Natural killer cell treated with Interleukin-12 subunit alpha and Interleukin-12 subunit beta and Interleukin-15 and Interleukin-18, amount 100 ng/mL, for 72 hours (primary cell): ENCODE measurements at regions not wholly inside any gene's neighbourhood (a gene's known extent, or its start where the extent isn't known, plus 50 kb on each side); places are given as distances from the start of the nearest gene placed in this dataset.
"Not testable (repeated sequence)": the region's sequence is repeated elsewhere in the genome, so short reads cannot be mapped to it uniquely, and the experiment has no call there.

ENCODE experiments used
- ATAC-seq, 2 donors: fragments of 150-1000 bp; cut with Tn5 transposase in 1 of 2; sonication (Bioruptor Pico), chemical (Tn5 transposase) in 1 of 2; 2 replicates each; pipeline ENCODE4 v1.10.0; 2021
- DNase-seq: peaks from one replicate; pipeline ENCODE4 v3.0.0; 2022; ENCODE audit warnings: low spot score
- H3K27ac Mint-ChIP-seq, 2 donors: 1 replicate in 1 of 2; 2 replicates in 1 of 2; pipeline ENCODE4 v1.8.0; 2022; ENCODE audit warnings: mixed read lengths in 2 of 2, mild to moderate bottlenecking in 1 of 2, moderate library complexity in 1 of 2
- H3K27me3 Mint-ChIP-seq, 2 donors: 1 replicate in 1 of 2; 2 replicates in 1 of 2; pipeline ENCODE4 v1.8.0; 2022; ENCODE audit warnings: mixed read lengths in 2 of 2
- H3K36me3 Mint-ChIP-seq: one replicate; pipeline ENCODE4 v1.8.0; 2022; ENCODE audit warnings: mixed read lengths
- H3K4me1 Mint-ChIP-seq, 2 donors: 1 replicate in 1 of 2; 2 replicates in 1 of 2; pipeline ENCODE4 v1.8.0; 2022; ENCODE audit warnings: low read depth in 2 of 2, mixed read lengths in 2 of 2, mild to moderate bottlenecking in 1 of 2
- H3K4me3 Mint-ChIP-seq: one replicate; pipeline ENCODE4 v1.8.0; 2022; ENCODE audit warnings: mixed read lengths
- H3K9me3 Mint-ChIP-seq: 2 replicates; pipeline ENCODE4 v1.8.0; 2022; ENCODE audit warnings: mixed read lengths

GRCh38 chr9:94175669-94176068 is 83.4 kb upstream of the ZNF169 start:
- H3K27me3 Mint-ChIP-seq: no peaks in the 10 kb centered on the region
- DNase-seq (no peak), ATAC-seq (no peak)
- peaks cover 14% of the 10 kb centered on the region for H3K36me3 Mint-ChIP-seq
- peaks cover 49 to 62% of the 10 kb centered on the region in 2 donors for H3K4me1 Mint-ChIP-seq
- peak overlapping the region; percentile 71 for H3K4me3 Mint-ChIP-seq
- no peaks in the 10 kb centered on the region for H3K9me3 Mint-ChIP-seq
- peak overlapping the region; percentile 60 to 68 for H3K27ac Mint-ChIP-seq

- Mint-ChIP-seq H3K4me3 (peak overlapping the region; percentile 58), H3K27me3 (no peaks in the 10 kb centered on the region), H3K4me1 (peaks cover 53 to 63% of the 10 kb centered on the region in 2 donors), H3K36me3 (peaks cover 14% of the 10 kb centered on the region), H3K27ac (peak overlapping the region; percentile 51 to 67), H3K9me3 (no peaks in the 10 kb centered on the region)
- ATAC-seq (peak in 1 of 2 donors; percentile 26), DNase-seq (no peak)
Observed at GRCh38 chr9:94176608-94177007, 82.5 kb upstream of the ZNF169 start.

GRCh38 chr9:94178927-94179326 is 80.2 kb upstream of the ZNF169 start:
- H3K9me3 Mint-ChIP-seq: no peaks in the 10 kb centered on the region
- no peak for DNase-seq
- H3K4me1 Mint-ChIP-seq: peaks cover 50 to 53% of the 10 kb centered on the region in 2 donors
- peak in 1 of 2 donors; percentile 49 for ATAC-seq
- H3K4me3 Mint-ChIP-seq: no peak overlapping the region
- H3K27me3 Mint-ChIP-seq: no peaks in the 10 kb centered on the region
- peak overlapping the region in 1 of 2 donors; percentile 24 for H3K27ac Mint-ChIP-seq
- H3K36me3 Mint-ChIP-seq: peaks cover 14% of the 10 kb centered on the region

GRCh38 chr9:94181408-94182181 is 77.5 kb upstream of the ZNF169 start:
- Mint-ChIP-seq H3K4me1 (peaks cover 27 to 42% of the 10 kb centered on the region in 2 donors), H3K36me3 (peaks cover 6% of the 10 kb centered on the region), H3K4me3 (no peak overlapping the region), H3K9me3 (no peaks in the 10 kb centered on the region), H3K27me3 (no peaks in the 10 kb centered on the region), H3K27ac (peak overlapping the region in 1 of 2 donors; percentile 47)
- ATAC-seq (no peak), DNase-seq (no peak)

GRCh38 chr9:94182532-94182931 is 76.6 kb upstream of the ZNF169 start:
- Mint-ChIP-seq H3K27ac (peak overlapping the region in 1 of 2 donors; percentile 47), H3K4me1 (peaks cover 21 to 40% of the 10 kb centered on the region in 2 donors), H3K27me3 (no peaks in the 10 kb centered on the region), H3K36me3 (no peaks in the 10 kb centered on the region), H3K4me3 (no peak overlapping the region), H3K9me3 (no peaks in the 10 kb centered on the region)
- DNase-seq (no peak), ATAC-seq (no peak)

GRCh38 chr9:94183240-94183999 is 75.7 kb upstream of the ZNF169 start:
- Mint-ChIP-seq H3K4me1 (peaks cover 20 to 40% of the 10 kb centered on the region in 2 donors), H3K27ac (peak overlapping the region in 1 of 2 donors; percentile 35), H3K27me3 (no peaks in the 10 kb centered on the region), H3K36me3 (no peaks in the 10 kb centered on the region), H3K9me3 (no peaks in the 10 kb centered on the region), H3K4me3 (no peak overlapping the region)
- ATAC-seq (peak in 1 of 2 donors; percentile 53), DNase-seq (no peak)

- DNase-seq (no peak), ATAC-seq (no peak)
- Mint-ChIP-seq H3K36me3 (peaks cover 18% of the 10 kb centered on the region), H3K9me3 (peaks cover 9% of the 10 kb centered on the region), H3K27ac (no peak overlapping the region), H3K4me1 (peaks cover 0 to 14% of the 10 kb centered on the region in 2 donors), H3K4me3 (no peak overlapping the region), H3K27me3 (no peaks in the 10 kb centered on the region)
Observed at GRCh38 chr9:94188246-94188645, 70.9 kb upstream of the ZNF169 start.

- peaks cover 48% of the 10 kb centered on the region for H3K36me3 Mint-ChIP-seq
- not testable (repeated sequence) for H3K27me3 Mint-ChIP-seq, DNase-seq, H3K27ac Mint-ChIP-seq, H3K4me3 Mint-ChIP-seq, ATAC-seq, H3K4me1 Mint-ChIP-seq
- peaks cover 19% of the 10 kb centered on the region for H3K9me3 Mint-ChIP-seq
Observed at GRCh38 chr9:94191706-94192105, 67.4 kb upstream of the ZNF169 start.

GRCh38 chr9:94198414-94198813 is 60.7 kb upstream of the ZNF169 start:
- Mint-ChIP-seq H3K9me3 (peaks cover 8% of the 10 kb centered on the region), H3K27me3 (no peaks in the 10 kb centered on the region), H3K27ac (no peak overlapping the region), H3K4me3 (no peak overlapping the region), H3K4me1 (no peaks in the 10 kb centered on the region), H3K36me3 (peaks cover 31% of the 10 kb centered on the region)
- ATAC-seq: no peak
- DNase-seq: no peak

GRCh38 chr9:94199776-94200175 is 59.3 kb upstream of the ZNF169 start:
- Mint-ChIP-seq H3K36me3 (peaks cover 25% of the 10 kb centered on the region), H3K9me3 (peaks cover 11% of the 10 kb centered on the region), H3K4me1 (no peaks in the 10 kb centered on the region), H3K27me3 (peaks cover 4 to 6% of the 10 kb centered on the region in 2 donors), H3K4me3 (no peak overlapping the region), H3K27ac (no peak overlapping the region)
- DNase-seq (no peak), ATAC-seq (no peak)

GRCh38 chr9:94204174-94204573 is 54.9 kb upstream of the ZNF169 start:
- no peak overlapping the region for H3K27ac Mint-ChIP-seq
- peaks cover 7% of the 10 kb centered on the region for H3K9me3 Mint-ChIP-seq
- H3K27me3 Mint-ChIP-seq: peaks cover 10 to 24% of the 10 kb centered on the region in 2 donors
- H3K4me1 Mint-ChIP-seq: no peaks in the 10 kb centered on the region
- no peak overlapping the region for H3K4me3 Mint-ChIP-seq
- no peak for DNase-seq
- H3K36me3 Mint-ChIP-seq: peaks cover 8% of the 10 kb centered on the region
- ATAC-seq: no peak

- no peak overlapping the region for H3K4me3 Mint-ChIP-seq
- no peak overlapping the region for H3K27ac Mint-ChIP-seq
- no peaks in the 10 kb centered on the region for H3K4me1 Mint-ChIP-seq
- peaks cover 8% of the 10 kb centered on the region for H3K36me3 Mint-ChIP-seq
- H3K27me3 Mint-ChIP-seq: peaks cover 10 to 24% of the 10 kb centered on the region in 2 donors
- peaks cover 7% of the 10 kb centered on the region for H3K9me3 Mint-ChIP-seq
- DNase-seq (no peak), ATAC-seq (no peak)
Observed at GRCh38 chr9:94207781-94208180, 51.3 kb upstream of the ZNF169 start.
